Activated CD4-positive, alpha-beta T cell treated with anti-CD3 and anti-CD28 coated beads, Interleukin-10, Interleukin-2, amounts not matched to agents 100 ng/mL and 50 ng/mL, durations not matched to agents 16 hours and 8 hours (primary cell): ENCODE measurements at regions not wholly inside any gene's neighbourhood (a gene's known extent, or its start where the extent isn't known, plus 50 kb on each side); places are given as distances from the start of the nearest gene placed in this dataset.
"Not testable (repeated sequence)": the region's sequence is repeated elsewhere in the genome, so short reads cannot be mapped to it uniquely, and the experiment has no call there.

Experiments used
- DNase-seq: peaks from one replicate; pipeline ENCODE4 v3.0.0-alpha.2; 2020

DNA sequence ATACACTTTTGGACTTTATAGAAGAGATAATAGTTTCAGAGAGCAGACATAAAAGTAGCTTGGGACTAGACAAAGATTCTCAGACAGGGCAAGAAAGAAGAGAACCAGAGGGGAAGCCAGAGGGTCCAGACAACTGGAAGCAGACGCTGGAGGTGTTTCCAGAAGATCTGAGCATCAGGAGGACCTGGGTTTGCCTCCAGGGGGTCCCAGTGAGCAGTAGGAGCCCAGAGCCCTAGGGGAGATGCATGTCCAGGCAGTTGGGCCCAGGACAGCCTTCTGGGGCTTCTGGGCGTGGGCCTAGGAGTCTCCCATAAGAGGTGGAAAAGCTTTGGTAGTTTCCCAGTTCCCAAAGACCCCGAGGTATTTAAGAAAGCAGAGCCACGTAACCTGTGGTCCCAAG is 251.2 kb upstream of the ID2 start:
- DNase-seq: no peak

DNA sequence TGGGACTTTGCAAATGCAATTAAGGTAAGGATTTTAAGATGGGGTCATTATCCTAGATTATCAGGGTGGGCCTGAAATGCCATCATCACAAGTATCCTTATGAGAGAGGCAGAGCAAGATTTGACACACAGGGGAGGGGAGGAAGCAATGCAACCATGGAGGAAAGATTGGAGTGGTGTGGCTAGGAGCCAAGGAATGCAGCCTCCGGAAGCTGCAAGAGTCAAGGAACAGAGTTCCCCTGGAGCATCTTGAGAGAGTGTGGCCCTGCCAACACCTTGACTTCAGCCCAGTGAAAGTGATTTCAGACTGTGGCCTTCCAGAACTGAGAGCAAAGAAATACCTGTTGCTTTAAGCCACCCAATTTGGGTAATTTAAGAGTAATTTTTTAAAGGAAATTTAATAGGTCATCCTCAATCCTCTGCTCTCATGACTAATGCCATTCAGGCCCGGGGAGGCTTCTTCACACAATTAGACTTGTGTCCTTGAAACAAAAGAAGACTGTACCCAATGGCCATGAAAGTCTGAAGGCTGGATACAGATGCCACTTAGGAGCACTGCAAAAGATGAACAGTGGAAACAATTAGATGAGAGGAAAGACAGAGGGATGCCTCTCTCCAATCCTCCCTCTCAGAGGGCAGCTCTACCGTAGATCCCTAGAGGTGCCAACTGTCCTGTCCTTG is 250.3 kb upstream of the ID2 start:
- no peak for DNase-seq

DNA sequence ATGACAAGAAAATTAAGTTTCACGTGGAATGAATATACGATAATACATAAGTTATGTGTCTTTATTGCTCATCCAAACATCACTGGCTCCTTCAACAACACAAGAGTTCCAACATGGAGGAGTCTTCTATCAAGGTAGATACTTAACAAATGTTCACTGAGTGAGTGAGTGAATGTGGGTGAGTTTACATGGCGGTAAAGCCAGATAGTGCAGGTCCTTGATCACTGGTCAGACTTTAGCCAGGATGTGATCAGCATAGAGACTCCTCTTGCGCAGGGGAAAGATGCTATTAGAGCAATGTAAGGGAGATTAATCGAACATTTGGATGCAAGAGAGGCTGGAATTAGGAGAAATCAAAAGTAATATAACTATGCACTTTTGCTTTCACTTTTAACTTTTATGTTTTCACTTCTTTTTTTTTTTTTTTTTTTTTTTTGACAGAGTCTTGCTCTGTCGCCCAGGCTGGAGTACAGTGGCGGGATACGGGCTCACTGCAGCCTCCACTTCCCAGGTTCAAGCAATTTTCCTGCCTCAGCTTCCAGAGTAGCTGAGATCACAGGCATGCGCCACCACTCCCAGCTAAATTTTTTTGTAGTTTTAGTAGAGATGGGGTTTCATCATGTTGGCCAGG is 249.0 kb upstream of the ID2 start:
- no peak for DNase-seq

DNA sequence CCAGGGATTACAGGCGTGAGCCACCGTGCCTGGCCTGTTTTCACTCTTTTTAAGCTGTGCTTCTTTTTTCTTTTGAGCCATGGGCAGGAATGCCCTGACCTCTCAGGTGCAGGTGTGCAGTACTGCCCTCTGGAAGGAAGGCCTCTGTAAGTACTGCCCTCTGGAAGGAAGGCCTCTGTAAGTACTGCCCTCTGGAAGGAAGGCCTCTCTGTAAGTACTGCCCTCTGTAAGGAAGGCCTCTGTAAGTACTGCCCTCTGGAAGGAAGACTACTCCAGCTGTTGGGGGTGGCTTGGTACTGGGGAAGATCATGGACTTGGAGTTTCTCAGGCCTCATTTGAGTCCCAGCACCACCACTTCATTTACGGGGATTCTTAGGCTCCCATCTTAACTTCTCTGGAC is 248.5 kb upstream of the ID2 start:
- DNase-seq: no peak

DNA sequence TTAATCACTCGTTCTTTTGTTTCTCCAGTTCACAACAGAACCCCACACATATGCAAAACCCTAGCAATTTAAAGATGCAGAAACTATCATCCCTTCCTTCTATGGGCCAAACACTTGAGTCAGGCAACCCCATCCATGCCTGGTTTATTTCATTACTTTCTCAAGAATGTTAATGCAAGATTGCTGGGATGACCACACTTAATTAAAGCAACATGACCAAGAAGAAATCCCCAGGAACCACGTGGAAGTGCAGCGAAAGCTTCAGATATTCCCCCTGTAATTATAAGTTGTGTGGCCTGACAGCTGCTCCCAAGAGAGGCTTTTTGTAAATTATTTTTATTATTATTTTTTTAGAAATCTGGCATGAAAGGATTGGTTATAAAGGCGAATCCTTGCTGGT is 246.2 kb upstream of the ID2 start:
- DNase-seq: no peak

DNA sequence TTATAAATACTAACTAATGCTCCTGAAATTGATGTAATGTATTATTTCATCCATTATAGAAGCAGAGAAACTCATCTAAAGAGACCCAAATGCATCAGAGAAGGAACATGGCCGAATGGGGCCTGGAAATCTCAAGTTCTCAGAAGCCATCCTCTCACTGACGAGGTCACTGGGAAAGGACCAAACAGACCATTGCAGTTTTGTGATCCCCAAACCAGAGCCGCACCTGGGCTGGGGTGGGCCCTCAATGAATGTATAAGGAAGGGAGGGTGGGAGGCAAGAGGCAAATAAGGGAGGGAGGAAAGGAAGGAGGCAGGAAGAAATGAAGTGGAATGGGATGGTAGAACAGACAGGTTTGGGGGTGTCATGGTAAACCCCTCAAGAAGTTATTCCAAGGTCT is 245.3 kb upstream of the ID2 start:
- no peak for DNase-seq

DNA sequence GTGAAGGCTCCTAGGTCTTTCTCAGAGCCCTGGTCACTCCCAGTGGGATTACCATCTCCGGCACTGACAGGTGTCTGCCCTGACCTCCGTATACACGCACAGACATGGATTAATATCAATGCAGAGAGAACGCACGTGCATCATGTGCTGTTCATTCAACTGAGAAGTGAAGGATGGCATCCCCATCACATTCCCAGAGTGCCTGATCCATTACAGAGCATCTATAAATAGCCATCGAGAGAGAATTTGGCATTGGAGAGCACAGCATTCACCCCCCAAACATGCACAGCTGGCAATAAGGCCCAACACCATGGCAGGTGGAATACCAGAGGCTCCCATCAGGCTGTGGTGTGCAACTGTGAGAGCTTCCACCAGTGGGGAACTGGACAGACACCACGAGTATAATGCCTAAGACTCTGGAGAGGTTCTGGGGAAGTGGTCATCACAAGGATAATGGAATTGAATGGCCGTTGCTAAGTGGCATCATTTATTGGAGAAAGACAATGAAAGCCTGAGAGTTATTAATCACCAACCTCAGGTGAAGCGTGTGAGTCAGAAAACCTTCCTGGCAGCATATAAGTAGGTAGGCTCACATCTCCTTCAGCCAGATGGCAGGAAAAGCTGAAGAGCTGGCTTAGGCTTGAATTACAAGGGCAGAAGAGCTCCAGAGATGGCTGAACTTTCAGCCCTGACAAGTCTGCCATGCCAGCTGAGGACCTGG is 244.5 kb upstream of the ID2 start:
- no peak for DNase-seq

DNA sequence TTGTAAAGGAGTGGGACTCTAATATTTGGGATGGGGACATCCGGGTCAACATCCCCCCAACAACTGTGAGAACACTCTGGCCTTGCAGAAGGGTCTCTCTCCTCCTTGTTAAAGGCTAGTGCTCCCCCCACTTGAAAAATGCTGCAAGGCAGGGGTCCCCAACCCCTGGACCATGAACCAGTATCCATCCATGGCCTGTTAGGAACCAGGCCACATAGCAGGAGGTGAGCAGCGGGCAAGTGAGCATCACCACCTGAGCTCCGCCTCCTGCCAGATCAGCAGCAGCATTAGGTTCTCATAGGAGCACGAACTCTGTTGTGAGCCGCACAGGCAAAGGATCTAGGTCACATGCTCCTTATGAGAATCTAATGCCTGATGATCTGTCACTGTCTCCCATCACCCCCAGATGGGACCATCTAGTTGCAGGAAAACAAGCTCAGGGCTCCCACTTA is 243.9 kb upstream of the ID2 start:
- DNase-seq: no peak

DNA sequence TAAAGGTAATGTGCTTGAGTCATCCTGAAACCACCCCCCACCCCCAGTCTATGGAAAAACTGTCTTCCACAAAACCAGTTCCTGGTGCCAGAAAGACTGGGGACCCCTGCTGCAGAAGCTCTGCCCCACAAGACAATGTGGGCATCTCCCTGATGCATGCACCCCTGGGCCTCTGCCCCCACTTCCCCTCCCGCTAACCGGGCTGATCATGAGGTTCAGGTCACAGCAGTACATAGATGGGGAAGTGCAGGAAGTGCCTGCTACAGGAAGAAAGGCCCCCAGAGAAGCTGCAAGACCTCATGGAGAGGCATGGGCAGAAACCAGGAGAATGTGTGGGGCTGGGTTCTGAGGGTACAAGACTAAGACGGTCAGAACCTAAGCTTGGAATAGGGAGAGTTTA is 243.4 kb upstream of the ID2 start:
- no peak for DNase-seq

DNA sequence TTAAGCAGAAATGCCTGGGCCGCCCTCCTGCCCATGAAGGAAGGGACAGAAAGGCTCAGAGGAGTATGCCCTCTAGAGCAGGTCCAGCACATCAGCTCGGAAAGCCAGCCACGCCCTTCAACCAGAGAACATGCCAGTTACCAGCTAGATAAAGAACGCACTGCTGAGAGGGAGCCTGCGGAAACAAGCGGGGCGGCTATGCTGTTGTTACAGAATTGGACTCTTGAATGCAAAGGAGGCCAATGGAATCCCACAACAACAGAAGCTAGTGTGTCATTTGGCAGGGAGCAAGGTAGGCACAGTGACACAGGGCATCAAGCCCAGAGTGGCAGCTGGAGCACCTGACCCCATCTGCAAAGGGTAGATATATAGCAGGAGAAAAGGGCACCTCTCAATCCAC is 242.9 kb upstream of the ID2 start:
- DNase-seq: no peak

DNA sequence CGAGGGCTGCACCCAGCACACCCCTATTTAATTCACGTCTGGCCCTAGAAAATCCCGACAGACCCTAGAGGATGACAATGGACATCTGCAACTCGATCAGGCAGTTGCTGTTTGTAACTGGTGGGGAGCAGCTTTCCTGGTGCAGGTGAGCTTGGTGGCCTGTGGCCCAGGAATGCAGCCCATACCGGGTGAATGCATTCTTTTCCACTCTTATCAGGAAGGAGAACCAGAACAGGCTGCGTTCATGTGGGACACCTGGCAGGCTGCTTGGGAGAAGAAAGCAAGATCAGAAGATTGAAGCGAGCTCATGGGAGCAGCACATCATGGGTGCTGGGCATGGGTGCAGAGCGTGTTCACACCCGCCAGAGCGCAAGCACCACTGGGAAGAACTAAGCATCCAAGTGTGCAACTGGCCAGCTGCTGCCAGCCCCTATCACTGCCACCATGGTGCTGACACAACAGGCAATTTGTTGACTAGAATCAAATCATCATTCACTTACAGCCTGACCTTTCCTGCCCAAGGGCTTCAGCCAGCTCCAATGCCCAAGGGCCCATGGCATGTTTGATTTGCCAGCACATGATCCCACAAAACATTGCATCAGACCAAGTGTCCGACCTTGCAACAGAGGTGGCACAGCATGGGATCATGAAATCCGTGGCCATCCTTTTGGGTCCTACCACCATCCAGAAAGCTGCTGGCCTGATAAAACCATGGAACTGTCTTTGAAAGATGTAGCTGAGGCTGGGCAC is 241.7 kb upstream of the ID2 start:
- no peak for DNase-seq

DNA sequence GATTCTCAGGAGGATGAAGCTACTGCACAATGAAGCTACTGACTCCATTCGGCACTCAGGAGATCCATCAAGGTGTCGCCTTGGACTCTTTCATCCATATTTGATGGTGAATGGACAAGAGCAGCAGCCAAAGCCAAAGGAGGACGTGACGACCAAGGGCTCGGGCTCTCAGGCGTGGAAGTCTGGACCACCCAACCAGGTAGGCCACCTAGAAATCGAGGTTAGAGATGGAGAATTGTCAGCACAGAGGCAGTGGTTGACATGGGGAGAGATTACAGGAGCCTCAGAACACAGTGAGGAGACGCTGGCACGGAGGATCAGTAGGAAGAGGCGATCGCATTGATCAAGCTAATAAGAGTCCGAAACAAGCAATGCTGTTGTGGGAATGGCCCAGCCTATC is 240.5 kb upstream of the ID2 start:
- no peak for DNase-seq

DNA sequence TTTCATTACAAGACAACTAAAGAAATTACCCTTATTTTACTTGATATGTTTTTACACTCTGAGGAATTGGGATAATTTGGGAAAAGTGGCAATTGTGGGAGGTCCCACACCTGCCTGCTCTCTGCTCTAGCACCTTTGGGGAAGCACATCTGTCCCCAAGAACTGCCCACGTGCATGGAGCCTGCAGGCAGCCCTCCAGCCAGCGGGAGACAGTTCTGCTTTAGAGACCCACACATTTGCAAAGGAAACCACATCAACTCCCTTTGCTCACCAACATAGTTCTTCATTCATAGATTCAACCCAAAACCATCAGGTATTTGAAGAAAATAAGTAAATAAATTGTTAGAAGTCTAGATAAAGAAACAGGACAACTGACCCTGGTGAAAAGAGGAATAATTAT is 239.9 kb upstream of the ID2 start:
- DNase-seq: no peak

DNA sequence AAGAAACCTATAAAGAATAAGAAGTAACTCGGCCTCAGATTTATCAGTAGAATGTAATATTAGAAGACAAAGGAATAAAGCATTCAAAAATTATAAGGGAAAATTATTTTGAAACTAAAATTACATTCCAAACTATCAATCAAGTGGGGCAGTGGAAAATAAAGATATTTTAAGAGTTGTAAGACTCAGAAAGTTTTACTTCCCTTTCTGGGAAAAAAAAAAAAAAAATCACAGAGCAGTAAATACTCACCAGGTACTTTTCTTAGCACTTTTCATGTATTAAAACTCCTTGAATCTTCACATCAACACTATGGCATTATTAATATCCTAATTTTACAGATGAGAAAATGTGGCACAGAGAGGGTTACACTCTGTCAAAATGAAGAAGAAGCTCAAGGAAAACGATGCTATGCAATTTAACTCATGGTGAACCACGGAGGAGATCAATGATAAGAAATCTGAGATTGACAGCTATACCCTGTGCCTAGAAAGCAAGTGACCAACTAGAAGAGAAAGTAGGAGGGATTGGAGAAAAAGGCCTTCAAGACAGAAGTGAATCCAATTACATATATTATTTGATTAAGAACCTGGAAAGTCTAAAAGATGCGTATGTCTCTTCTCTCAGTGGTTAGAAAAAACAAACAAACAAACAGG is 238.9 kb upstream of the ID2 start:
- DNase-seq: no peak

DNA sequence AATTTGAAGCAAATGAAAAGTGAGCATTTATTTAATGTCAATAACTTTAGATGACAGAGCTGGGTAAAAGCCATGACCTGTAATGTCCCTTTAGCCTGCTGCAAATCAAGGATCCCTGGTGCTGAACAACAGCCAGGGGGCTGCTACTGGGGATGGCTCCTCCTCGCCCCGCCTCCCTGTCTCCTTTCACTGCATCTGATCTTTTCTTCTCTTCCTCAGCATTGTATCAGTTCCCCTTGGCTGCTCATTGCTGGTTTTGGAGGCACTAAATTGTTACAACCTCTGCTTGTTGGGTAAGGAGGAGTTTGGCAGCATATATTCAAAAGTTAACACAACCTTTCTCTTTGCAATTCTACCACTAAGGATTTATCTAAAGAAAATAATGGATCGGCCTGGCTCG is 236.3 kb upstream of the ID2 start:
- no peak for DNase-seq

DNA sequence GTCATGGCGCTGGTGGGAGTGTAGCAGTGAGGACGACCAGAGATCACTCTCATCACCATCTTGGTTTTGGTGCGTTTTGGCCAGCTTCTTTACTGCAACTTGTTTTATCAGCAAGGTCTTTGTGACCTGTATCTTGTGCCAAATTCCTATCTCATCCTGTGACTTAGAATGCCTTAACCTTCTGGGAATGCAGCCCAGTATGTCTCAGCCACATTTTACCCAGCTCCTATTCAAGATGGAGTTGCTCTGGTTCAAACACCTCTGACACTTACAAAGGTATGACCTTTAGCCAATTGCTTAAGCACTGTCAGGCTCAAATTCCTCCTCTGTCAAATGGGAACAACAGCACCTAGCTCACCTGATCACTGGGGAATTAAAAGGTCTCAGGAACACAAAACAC is 235.1 kb upstream of the ID2 start:
- not testable (repeated sequence) for DNase-seq

DNA sequence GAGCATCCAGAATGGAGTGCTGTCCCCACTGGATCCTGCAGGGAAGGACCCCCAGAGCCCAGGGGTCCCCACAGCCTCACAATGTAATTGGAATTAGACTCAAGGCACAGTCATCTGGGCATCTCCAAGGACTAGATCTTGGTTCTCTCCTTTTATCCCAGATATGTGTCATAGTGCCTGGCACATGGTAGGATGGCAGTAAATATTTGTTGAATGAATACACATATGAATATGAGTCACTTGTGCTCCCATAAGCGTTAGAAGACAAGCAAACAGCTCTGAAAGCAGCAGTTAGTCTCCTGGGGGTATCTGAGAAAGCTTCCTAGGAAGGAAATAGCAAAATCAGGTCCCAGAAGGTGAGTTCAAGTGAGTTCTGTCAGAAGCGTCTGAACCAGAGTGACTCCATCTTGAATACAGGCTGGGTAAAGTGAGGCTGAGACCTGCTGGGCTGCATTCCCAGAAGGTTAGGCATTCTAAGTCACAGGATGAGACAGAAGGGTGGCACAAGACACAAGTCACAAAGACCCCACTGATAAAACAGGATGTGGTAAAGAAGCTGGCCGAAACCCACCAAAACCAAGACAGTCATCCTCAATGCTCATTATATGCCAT is 234.1 kb upstream of the ID2 start:
- DNase-seq: no peak

DNA sequence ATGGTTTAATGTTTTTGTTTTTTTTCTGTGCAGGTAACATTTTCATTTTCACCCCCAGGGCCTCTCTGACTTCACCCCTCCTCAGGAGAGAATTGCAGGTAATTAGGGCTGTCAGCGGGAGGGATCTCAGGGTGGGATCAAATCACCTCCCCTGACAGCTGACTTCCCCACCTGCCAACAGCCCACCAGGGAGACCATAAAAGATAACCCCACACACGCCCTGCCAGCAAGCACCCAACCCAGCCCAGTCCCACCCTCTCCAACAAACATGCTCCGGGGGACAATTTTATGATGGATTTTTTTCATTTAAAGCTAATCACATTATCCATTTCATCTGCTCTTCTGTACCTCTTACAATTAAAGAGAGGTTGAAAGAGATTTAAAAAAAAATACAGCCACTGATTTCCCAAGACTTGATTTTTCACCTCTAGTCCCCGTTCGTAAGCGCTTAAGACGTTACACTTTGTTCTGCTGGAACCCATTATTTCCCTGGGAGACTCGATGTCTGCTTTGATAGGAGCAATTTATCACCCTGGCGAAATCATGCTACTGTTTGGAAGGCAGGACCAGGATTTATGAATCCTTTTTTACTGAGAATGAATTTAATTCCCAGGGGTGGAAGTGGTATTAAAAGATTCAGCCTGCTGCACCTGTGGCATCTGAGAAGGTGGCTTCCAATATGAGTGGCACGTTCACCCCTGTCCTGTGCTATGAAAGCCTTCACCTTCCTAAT is 232.9 kb upstream of the ID2 start:
- no peak for DNase-seq

DNA sequence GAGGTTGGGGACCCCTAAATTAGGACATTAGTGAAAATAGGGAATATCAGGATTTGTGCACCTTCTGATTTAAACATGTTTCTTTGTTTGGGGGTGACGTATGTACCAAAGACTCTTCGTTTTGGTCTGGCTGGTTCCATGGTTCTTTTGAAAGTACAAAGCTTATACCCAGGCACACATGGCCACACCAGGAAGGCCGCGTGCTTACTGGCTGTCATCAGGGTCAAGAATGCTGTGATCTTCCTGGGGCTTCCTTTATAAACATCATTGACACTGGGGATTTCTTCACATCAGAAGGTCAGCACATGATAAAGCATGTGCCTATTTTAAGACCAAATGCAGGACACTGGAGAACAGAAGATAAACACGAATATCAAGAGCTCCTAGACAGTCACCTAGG is 230.6 kb upstream of the ID2 start:
- DNase-seq: no peak

DNA sequence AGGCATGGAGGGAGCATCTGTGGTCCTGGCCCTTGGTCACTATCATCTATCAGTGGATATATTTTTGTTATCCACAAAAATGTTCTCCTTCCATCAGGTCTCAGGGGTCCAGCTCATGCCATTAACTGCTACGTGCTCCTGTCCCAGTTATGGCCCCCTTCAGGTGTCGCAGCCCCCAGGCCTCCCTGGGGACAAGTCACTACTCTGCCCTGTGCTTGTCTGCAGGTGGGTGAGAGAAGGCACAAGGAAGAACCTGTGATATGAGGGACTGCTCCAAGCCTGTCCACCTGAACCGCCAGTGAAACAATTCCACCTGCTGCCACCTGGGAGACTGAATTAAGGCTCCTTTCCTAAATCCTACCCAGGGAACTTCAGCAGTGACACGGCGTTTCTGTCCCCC is 229.6 kb upstream of the ID2 start:
- DNase-seq: no peak

DNA sequence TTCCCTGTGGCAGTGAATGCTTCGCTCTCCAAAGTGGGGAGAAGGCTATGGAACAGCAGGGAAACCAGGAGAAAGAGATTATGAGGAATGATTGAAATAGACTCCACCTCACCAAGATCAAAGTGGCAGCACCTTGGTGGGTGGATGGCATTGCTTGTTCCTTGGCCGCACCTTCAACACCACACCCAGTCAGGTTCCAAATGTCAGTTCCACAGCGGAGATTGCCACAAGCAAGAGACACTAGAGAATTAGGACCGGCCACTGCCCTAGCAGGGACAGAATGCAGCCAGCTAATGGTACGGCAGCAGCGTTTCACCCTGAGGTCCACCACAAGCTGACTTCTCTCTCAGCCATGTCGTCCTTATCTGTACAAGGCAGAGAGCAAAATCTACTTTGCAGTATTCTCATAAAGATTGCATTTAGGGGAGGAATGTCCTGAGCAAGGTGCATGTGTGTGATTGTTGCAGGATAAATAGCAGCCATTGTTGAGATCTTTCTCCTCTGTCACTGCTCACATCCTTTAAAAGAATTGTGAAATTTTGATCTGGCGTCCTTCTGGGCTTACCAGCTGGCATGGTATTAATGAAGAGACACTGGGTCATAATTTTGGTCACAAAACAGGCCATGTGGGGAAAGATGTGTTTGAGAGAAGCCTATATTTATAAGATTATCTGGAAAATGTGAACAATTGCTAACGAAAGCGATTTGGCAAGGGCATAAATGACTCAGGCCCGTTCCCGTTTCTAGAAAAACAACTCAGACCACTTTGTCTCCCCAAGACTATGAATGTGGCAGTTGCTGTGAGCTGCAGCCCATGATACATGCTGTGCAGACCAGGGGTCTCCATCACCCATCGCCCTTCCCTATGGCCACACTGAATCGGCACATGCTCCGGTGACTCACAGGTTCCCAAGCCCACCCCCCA is 228.6 kb upstream of the ID2 start:
- peak; percentile 47 for DNase-seq
